ENCODE measurements at regions not wholly inside any gene's neighbourhood (a gene's known extent, or its start where the extent isn't known, plus 50 kb on each side); places are given as distances from the start of the nearest gene placed in this dataset.

DNA sequence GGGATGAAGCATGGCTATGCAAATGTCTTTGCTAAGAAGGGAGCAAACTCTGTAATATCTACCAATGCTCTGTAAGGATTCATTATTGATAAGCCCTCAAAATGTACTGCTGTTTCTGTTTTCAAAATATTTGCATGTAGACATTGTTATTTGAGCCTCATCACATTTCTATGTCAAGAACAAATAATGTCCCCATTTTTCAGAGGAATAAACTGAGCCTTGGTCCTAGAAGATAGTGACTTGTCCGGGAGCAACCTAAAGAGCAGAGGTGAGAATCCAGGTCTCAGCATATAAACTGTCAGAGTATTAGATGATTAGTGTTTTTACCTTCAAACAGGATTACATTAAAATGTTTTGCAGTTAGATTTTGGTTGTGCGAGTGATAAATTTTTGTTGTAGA, 125.5 kb upstream of the SRRM4 start:
- ATAC-seq (no peak), DNase-seq (no peak)

DNA sequence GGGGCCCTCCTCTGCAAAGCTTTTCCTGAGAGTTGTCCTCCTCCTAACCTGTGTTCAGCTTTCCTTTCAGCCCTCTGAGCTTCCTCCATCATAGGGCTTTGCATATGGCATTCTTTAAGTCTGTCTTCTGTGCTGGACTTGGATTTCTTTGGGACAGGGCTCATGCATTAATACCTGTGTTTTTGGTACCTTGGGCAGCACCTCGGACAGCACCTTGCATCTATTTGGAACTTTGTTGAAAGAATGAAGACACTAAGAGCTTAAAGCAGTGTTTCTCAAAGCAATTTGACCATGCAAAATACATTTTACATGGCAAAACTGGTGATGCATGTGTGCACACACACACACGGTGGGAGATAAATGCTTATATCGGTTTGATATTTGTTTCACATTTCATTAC, 115.0 kb upstream of the SRRM4 start:
- DNase-seq (no peak), ATAC-seq (no peak)

DNA sequence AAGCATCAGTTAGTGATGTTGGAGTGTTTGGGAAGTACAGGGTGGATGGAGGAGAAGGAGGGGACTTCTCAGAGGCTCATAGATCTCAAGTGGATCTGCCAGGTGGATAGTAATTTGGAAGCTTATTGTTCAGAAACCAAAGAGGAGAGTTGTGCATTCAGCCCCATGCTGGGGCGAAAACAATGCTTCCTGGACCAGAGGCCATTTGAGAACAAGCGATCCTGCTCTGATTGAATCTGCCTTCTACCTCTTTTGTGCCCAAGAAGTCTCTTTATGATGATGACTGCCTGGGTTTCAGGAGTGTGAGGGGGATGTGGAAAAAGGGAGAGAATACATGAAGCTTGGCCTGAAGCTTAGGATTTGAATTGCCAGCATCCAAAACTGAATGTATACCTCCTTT, 110.8 kb upstream of the SRRM4 start:
- DNase-seq: no peak
- ATAC-seq: no peak

DNA sequence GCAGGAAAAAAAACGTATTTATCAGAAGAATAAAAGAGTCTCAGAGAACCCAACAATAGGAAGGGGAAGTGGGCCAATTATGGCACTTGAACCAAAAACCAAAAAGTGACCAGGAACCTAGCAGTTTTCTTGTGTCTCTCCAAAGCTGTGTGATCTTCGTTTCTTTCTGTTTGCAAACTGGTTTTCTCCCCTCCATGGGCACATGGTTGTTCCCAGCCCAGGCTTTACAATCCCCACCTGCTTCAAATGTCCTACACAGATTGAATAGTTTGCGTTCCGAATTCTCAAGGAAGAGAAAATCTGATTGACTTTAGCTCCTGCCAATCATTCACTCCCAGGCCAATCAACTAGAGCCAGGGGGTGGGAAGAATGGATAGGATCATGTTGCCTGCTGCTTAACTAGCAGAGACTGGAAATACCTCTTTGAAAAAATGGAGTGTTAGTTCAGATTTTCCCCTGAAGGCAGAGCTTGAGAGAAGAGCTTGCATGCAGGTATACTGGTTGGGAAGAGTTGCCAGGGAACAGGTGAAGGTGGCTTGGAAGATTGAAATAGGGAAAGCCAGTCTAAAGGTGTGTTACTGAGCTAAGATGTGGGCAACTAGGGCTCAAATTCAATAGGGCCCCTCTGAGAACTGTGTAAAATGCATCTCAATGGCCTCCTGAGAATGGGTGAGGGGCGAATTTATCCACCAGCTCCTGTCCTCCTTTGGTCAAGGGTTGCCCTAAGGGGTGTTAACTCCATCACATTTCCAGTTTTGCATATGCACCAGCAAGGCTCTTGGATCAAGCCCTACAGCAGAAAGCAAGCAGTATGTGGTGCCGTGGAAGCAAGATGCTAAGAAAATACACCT, 106.4 kb upstream of the SRRM4 start:
- no peak for ATAC-seq

DNA sequence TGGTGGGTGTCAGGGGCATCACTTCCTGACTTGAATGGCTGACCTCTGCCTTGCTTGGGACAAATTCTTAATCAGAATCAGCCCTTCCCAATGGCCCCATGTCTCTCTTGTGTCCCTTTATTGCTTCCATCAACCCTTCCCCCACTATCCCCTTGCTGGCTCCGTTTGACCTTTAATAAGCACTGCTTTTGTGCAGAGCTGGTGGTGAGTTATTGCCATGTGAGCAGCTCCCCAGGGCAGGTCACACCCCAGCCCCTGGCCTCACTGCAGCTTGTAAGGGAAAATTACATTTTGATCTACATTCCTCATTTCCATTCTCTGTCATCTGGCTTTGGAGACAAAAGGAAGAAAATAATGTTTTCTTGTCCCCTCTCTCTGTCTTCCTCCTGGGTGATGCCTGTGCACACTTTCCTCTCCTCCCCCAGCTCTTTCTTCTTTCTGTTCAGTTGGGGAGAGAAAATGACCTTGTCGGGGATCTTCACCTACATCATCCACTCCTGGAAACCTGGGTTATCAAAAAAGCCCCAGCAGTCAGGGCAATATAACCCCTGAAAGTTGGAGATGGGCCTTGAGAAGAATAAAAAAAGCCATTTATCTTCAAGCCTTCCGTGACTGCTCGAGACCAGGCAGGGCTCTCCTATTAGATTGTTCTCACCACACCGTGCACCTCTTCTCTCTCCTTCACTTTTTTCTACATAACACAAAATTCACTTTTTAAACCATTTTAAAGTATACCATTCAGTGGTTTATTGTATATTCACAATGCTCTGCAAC, 100.4 kb upstream of the SRRM4 start:
- ATAC-seq: no peak
- no peak for DNase-seq

More for the DNA sequence above, 106.4 kb upstream of the SRRM4 start:
- no peak for DNase-seq

DNA sequence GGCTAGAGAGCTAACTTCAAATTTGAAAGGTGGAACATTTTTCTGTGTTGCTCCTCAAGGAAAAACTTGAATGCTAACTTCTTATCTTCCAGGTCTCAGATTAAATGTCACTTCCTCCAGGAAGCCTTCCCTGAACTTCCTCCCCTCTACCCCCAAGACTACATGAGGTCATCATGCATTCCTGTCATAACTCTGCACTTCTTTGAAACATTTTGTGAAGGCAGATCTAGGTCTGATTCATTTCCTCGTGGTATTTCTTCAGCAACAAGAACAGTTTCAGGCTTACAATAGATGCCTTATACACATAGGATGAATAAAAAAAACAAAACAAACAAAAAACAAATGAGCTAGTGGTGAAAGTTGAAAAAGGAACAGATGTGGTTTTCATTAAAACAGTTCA, 97.1 kb upstream of the SRRM4 start:
- no peak for DNase-seq
- no peak for ATAC-seq

- no peak for DNase-seq
- ATAC-seq: no peak
These were observed 80.3 kb upstream of the SRRM4 start for GRCh38 chr12:118900993-118901392.

DNA sequence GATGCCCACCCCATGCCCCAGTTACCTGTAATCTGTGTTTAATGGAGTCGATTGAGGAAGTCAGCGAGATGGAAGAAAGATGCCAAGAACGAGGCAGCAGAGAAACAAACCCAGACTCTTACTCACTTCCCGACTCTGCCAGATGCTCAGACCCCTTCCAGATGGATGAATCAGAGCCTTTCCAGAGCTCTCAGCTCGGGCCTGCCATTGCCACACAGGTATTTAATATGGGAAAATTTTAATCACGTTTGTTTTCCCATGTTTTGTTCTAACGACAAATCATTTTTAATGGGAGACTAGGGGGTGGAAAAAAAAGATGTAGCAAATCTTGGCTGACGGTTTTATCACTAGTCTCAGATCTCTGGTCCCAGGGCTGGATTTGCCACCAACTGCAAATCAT, 72.5 kb upstream of the SRRM4 start:
- no peak for ATAC-seq
- DNase-seq: no peak

DNA sequence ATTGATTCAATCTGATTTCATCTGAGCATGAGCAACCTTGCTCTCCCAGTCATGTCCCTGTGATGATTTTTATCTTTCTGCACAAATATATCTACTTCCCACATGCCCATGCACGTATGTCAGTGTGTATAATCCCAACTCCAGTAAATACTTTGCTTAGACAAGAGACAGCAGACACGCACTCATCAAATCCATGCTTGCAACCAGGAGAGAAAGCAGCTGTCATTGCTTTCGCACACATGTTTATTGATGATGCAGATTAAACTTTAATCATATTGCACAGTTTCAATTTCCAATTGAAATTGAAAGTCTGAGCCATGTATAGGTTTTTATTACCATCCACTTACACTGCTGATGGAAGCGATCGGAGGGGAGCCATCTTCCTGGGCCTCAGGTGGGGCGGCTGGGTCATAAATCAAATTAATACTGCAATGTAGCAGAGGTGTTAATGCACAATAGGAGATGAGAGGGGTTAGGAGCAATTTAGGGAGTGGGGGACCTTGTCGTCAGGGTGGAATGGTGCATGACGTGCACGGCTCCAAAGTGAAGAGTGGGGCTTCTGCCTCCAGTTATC, 68.6 kb upstream of the SRRM4 start:
- DNase-seq: no peak
- no peak for ATAC-seq

GRCh38 chr12:118921761-118922160, 59.6 kb upstream of the SRRM4 start:
- DNase-seq: no peak
- ATAC-seq: no peak

DNA sequence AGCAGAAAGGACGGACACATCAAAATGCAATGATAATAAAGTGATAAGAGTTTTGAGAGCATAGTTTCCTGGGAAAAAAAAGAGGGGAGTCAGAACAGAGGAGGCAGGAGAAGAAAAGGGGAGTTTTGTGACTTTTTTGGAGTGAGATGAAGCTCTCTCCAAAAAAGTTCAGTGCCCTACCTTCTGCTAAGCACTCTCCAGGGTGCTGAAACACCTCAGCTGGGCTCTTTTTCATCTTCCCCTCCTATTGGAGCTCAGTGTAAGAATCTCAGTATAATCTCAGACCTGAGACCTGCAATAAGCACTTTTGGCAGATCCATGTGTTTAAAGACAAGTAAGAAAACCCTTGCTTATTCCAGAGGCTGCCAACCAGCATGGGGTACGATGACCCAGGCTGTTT, 58.9 kb upstream of the SRRM4 start:
- DNase-seq (no peak), ATAC-seq (no peak)

DNA sequence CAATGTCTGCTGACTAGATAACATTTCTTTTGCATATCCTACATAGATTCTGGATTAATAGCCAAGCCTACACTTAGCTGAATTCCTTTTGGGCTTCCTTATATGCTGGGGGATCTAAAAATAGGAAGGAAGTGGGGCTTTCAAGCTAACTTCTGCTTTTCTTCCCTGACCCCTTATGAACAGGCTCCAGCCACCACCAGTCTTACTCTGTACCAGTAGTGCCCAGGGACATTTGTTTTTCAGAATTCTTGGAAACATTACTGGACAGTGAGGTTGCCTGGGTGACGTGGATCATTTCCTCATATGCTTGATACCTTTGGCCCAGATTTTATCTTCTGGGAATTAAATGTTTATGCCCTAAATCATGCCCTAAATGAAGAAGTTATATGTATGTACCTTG, 55.9 kb upstream of the SRRM4 start:
- DNase-seq (no peak), ATAC-seq (no peak)

- no peak for ATAC-seq
These were observed 55.5 kb upstream of the SRRM4 start for GRCh38 chr12:118925826-118926225.

More at GRCh38 chr12:118925826-118926225, 55.5 kb upstream of the SRRM4 start:
- DNase-seq: no peak
